ENCODE measurements at regions not wholly inside any gene's neighbourhood (a gene's known extent, or its start where the extent isn't known, plus 50 kb on each side); places are given as distances from the start of the nearest gene placed in this dataset.

- TF ChIP-seq CTCF (IDR thresholded peaks at IDR 0.05) (peak; percentile 19 to 72 (median 58)), POLR2A (IDR thresholded peaks at IDR 0.05) (no peak)
Measured at GRCh38 chr7:80018941-80019808, 115.5 kb upstream of the GNAI1 start.
